K562 (cell line): ENCODE measurements at regions not wholly inside any gene's neighbourhood (a gene's known extent, or its start where the extent isn't known, plus 50 kb on each side); places are given as distances from the start of the nearest gene placed in this dataset.

Experiments
- EP300 ChIP-seq: IDR thresholded peaks from 2 replicates; pipeline ENCODE4 v1.6.1; 2012; ENCODE audit warnings: low read length, improper control_type of control experiment
- GATAD2B ChIP-seq: fragments of 450-650 bp; IDR thresholded peaks from 2 replicates; pipeline ENCODE4 v1.6.1; 2017; ENCODE audit warnings: mild to moderate bottlenecking, borderline replicate concordance
- HBP1 ChIP-seq: fragments of 450-650 bp; formaldehyde crosslinking; IDR thresholded peaks from 2 replicates; pipeline ENCODE4 v1.4.0; 2022; ENCODE audit warnings: missing genetic modification characterization
- NR1H2 ChIP-seq: sonication (generic); formaldehyde crosslinking; IDR thresholded peaks from 2 replicates; pipeline ENCODE4 v1.4.0; 2020; ENCODE audit warnings: mild to moderate bottlenecking, missing genetic modification reagents
- POLR2A ChIP-seq: fragments of 450-650 bp; conservative IDR thresholded peaks from 2 replicates; pipeline ENCODE4 v1.6.1; 2016
- PREB ChIP-seq: sonication (generic); formaldehyde crosslinking; IDR thresholded peaks from 2 replicates; pipeline ENCODE4 v1.8.1; 2023; ENCODE audit warnings: mild to moderate bottlenecking, missing genetic modification reagents
- ZNF12 ChIP-seq: sonication (generic); formaldehyde crosslinking; IDR thresholded peaks from 2 replicates; pipeline ENCODE4 v1.4.0; 2020; ENCODE audit warnings: mild to moderate bottlenecking, missing genetic modification reagents
- ZNF592 ChIP-seq: fragments of 450-650 bp; IDR thresholded peaks from 2 replicates; pipeline ENCODE4 v1.6.1; 2017; ENCODE audit warnings: antibody characterized with exemption, mild to moderate bottlenecking

- TF ChIP-seq GATAD2B (no peak), EP300 (no peak), ZNF12 (CRISPR knock-in tag) (no peak), NR1H2 (CRISPR knock-in tag) (no peak), HBP1 (CRISPR knock-in tag) (no peak), POLR2A (no peak), ZNF592 (no peak), PREB (no peak)
Measured at GRCh38 chr13:34322014-34322742, 504.2 kb downstream of the RFC3 start.
